B cell (primary cell): ENCODE measurements at regions not wholly inside any gene's neighbourhood (a gene's known extent, or its start where the extent isn't known, plus 50 kb on each side); places are given as distances from the start of the nearest gene placed in this dataset.

Source experiments
- ATAC-seq: fragments of 200-7000 bp; cut with Tn5 transposase; one replicate; pipeline ENCODE4 v1.10.0; 2021; ENCODE audit warnings: low read depth, mild to moderate bottlenecking, moderate number of reproducible peaks, moderate library complexity
- CTCF ChIA-PET: fragments of 350-600 bp; sonication (Branson Sonifier 250); formaldehyde crosslinking; loops from one replicate; lab custom pipeline; 2021; ENCODE audit warnings: antibody characterized with exemption, inconsistent platforms; lab: Charles Lee
- POLR2A ChIA-PET: fragments of 350-600 bp; sonication (Branson Sonifier 250); formaldehyde crosslinking; loops from one replicate; lab custom pipeline; 2021; ENCODE audit warnings: antibody characterized with exemption; lab: Charles Lee
- DNase-seq: peaks from one replicate; pipeline ENCODE4 v3.0.0; 2013
- H2AFZ ChIP-seq: 2 replicates; pipeline ENCODE4 v1.6.1; 2012; ENCODE audit warnings: mild to moderate bottlenecking, low read depth, low read length; ENCODE audit not compliant: insufficient read depth, poor library complexity, severe bottlenecking
- H3K27ac ChIP-seq, 2 donors: 1 replicate in 1 of 2; 2 replicates in 1 of 2; pipeline ENCODE4 v1.5.1; 2012 to 2013; ENCODE audit warnings: low read length in 2 of 2, mild to moderate bottlenecking in 2 of 2, moderate library complexity in 1 of 2
- H3K27me3 ChIP-seq, 4 experiments: fragments of 200-600 bp in 1 of 4; sonication (generic) in 1 of 4; replicated peaks in 1 of 4; 1 replicate in 2 of 4; 2 replicates in 2 of 4; pipeline versions ENCODE4 v1.6.1 to v1.7.0; 2013 to 2016; ENCODE audit warnings: low read length in 3 of 4, mild to moderate bottlenecking in 2 of 4, mixed read lengths in 1 of 4, moderate library complexity in 1 of 4; ENCODE audit not compliant: insufficient read depth in 4 of 4, control insufficient read depth in 3 of 4; ENCODE audit errors: control extremely low read depth in 1 of 4
- H3K36me3 ChIP-seq, 2 experiments: replicated peaks in 1 of 2; 1 replicate in 1 of 2; 2 replicates in 1 of 2; pipeline versions ENCODE4 v1.6.1 to v1.7.1; 2013; ENCODE audit warnings: low read length in 1 of 2; ENCODE audit not compliant: insufficient read depth in 2 of 2, control insufficient read depth in 1 of 2; ENCODE audit errors: control extremely low read depth in 1 of 2, extremely low read depth in 1 of 2
- H3K4me1 ChIP-seq, 2 donors: fragments of 200-600 bp in 1 of 2; sonication (generic) in 1 of 2; 1 replicate in 1 of 2; 2 replicates in 1 of 2; pipeline versions ENCODE4 v1.5.1 to v1.6.1; 2013 to 2017; ENCODE audit warnings: low read length in 2 of 2; ENCODE audit not compliant: control insufficient read depth in 2 of 2, insufficient read depth in 2 of 2
- H3K4me2 ChIP-seq: replicated peaks from 2 replicates; pipeline ENCODE3; 2012; ENCODE audit warnings: mild to moderate bottlenecking, low read depth, low read length; ENCODE audit not compliant: poor library complexity, severe bottlenecking
- H3K4me3 ChIP-seq, 5 experiments: fragments of 200-600 bp in 1 of 5; sonication (generic) in 1 of 5; 1 replicate in 3 of 5; 2 replicates in 2 of 5; pipeline versions ENCODE4 v1.5.1 to v1.7.0; 2011 to 2016; ENCODE audit warnings: low read length in 4 of 5, mild to moderate bottlenecking in 4 of 5, low read depth in 2 of 5, control low read depth in 1 of 5, moderate library complexity in 1 of 5; ENCODE audit not compliant: insufficient read depth in 1 of 5; ENCODE audit errors: control extremely low read depth in 1 of 5, extremely low read depth in 1 of 5
- H3K79me2 ChIP-seq: fragments of 200-600 bp; sonication (generic); one replicate; pipeline ENCODE4 v1.6.0; 2016; ENCODE audit warnings: low read length; ENCODE audit not compliant: control insufficient read depth, insufficient read depth
- H3K9ac ChIP-seq: fragments of 200-600 bp; sonication (generic); 2 replicates; pipeline ENCODE4 v1.6.1; 2017; ENCODE audit warnings: mild to moderate bottlenecking, low read length, moderate library complexity
- H3K9me3 ChIP-seq, 3 donors: one replicate each; pipeline versions ENCODE4 v1.6.1 to v1.7.1; 2013; ENCODE audit warnings: low read length in 2 of 3; ENCODE audit not compliant: control insufficient read depth in 2 of 3, insufficient read depth in 1 of 3; ENCODE audit errors: control extremely low read depth in 1 of 3
- H4K20me1 ChIP-seq: 2 replicates; pipeline ENCODE4 v1.6.0; 2012; ENCODE audit warnings: mild to moderate bottlenecking, low read length; ENCODE audit not compliant: insufficient read depth, control insufficient read depth, poor library complexity, severe bottlenecking
- H3K27ac Mint-ChIP-seq: one replicate; pipeline ENCODE4 v1.8.0; 2021; ENCODE audit warnings: mixed read lengths
- H3K27me3 Mint-ChIP-seq: one replicate; pipeline ENCODE4 v1.8.0; 2021; ENCODE audit warnings: mixed read lengths
- H3K4me1 Mint-ChIP-seq: one replicate; pipeline ENCODE4 v1.8.0; 2021; ENCODE audit warnings: mixed read lengths
- H3K4me3 Mint-ChIP-seq: one replicate; pipeline ENCODE4 v1.8.0; 2021; ENCODE audit warnings: mixed read lengths
- H3K9me3 Mint-ChIP-seq: one replicate; pipeline ENCODE4 v1.8.0; 2022; ENCODE audit warnings: mixed read lengths; ENCODE audit not compliant: insufficient read depth
- EZH2 ChIP-seq: IDR thresholded peaks from 2 replicates; pipeline ENCODE4 v1.6.1; 2012; ENCODE audit warnings: borderline replicate concordance, low read depth, mild to moderate bottlenecking, moderate library complexity, low read length; ENCODE audit not compliant: insufficient read depth, poor library complexity, severe bottlenecking
- WGBS: methylation state at CpG from one replicate; pipeline ENCODE4 v1.1.5; 2013; ENCODE audit warnings: missing lambda C conversion rate; ENCODE audit not compliant: insufficient coverage; 5-methylcytosine and 5-hydroxymethylcytosine counted together
- intact Hi-C: fragments of 100-400 bp; cut with micrococcal nuclease; formaldehyde crosslinking; loops from one replicate; pipeline ENCODE4 v1.10.0; 2022
- TF ChIP-seq, protein P1 (sequence below): fragments of 200-600 bp; IDR thresholded peaks from one replicate; pipeline ENCODE4 v1.8.0; 2022; ENCODE audit warnings: antibody characterized with exemption, mild to moderate bottlenecking

- peaks cover 40 to 55% of the 10 kb centered on the region in 2 donors for H3K4me1 ChIP-seq
- H3K36me3 ChIP-seq: no peaks in the 10 kb centered on the region
- peak overlapping the region; percentile 29 for H3K9ac ChIP-seq
- peak overlapping the region; percentile 46 for H3K27ac Mint-ChIP-seq
- no peak overlapping the region for H3K27ac ChIP-seq
- ChIA-PET CTCF (interaction anchor here (1.1 kb wide), 1 partner anchor 75 kb away, joined by 3 read pairs; no protein-coding TSS in a partner anchor), POLR2A (no interaction called here)
- peak overlapping the region; percentile 45 for H2AFZ ChIP-seq
- no peaks in the 10 kb centered on the region for H3K9me3 Mint-ChIP-seq
- DNase-seq: peak; percentile 57
- peaks cover 0 to 11% (median 7%) of the 10 kb centered on the region in 3 donors for H3K9me3 ChIP-seq
- H4K20me1 ChIP-seq: no peaks in the 10 kb centered on the region
- ATAC-seq: peak; percentile 85
- no peak for TF ChIP-seq EZH2
- TF ChIP-seq, protein P1, sequence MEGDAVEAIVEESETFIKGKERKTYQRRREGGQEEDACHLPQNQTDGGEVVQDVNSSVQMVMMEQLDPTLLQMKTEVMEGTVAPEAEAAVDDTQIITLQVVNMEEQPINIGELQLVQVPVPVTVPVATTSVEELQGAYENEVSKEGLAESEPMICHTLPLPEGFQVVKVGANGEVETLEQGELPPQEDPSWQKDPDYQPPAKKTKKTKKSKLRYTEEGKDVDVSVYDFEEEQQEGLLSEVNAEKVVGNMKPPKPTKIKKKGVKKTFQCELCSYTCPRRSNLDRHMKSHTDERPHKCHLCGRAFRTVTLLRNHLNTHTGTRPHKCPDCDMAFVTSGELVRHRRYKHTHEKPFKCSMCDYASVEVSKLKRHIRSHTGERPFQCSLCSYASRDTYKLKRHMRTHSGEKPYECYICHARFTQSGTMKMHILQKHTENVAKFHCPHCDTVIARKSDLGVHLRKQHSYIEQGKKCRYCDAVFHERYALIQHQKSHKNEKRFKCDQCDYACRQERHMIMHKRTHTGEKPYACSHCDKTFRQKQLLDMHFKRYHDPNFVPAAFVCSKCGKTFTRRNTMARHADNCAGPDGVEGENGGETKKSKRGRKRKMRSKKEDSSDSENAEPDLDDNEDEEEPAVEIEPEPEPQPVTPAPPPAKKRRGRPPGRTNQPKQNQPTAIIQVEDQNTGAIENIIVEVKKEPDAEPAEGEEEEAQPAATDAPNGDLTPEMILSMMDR: no peak
- H3K4me3 Mint-ChIP-seq: peak overlapping the region; percentile 71
- peak overlapping the region in 3 of 5 experiments; percentile 8 to 35 (median 20) for H3K4me3 ChIP-seq
- no peaks in the 10 kb centered on the region for H3K27me3 ChIP-seq
- no peaks in the 10 kb centered on the region for H3K27me3 Mint-ChIP-seq
- WGBS: 5% methylated on average over 6 of the region's 8 CpGs
- intact Hi-C loops: loop anchor here (10.0 kb wide), 1 partner anchor 74 kb away; no protein-coding TSS in a partner anchor
- no peaks in the 10 kb centered on the region for H3K79me2 ChIP-seq
- peak overlapping the region; percentile 68 for H3K4me2 ChIP-seq
- H3K4me1 Mint-ChIP-seq: peaks cover 53% of the 10 kb centered on the region
Measured at GRCh38 chr9:89740722-89741121, 135.9 kb downstream of the GADD45G start.

- ChIA-PET CTCF (interaction anchor here (1.2 kb wide), 1 partner anchor 140 kb away, joined by 4 read pairs; no protein-coding TSS in a partner anchor), POLR2A (no interaction called here)
- DNase-seq (no peak), ATAC-seq (no peak)
- H2AFZ ChIP-seq: peak overlapping the region; percentile 70
- H3K4me3 ChIP-seq: no peak overlapping the region
- 50% methylated on average over 1 of the region's 6 CpGs for WGBS
- intact Hi-C loops: loop anchor here (10.0 kb wide), 1 partner anchor 72 kb away; no protein-coding TSS in a partner anchor
- no peaks in the 10 kb centered on the region for H3K79me2 ChIP-seq
- Mint-ChIP-seq H3K27ac (no peak overlapping the region), H3K27me3 (no peaks in the 10 kb centered on the region), H3K4me1 (peaks cover 53% of the 10 kb centered on the region), H3K4me3 (no peak overlapping the region), H3K9me3 (no peaks in the 10 kb centered on the region)
- H3K4me1 ChIP-seq: peaks cover 40 to 55% of the 10 kb centered on the region in 2 donors
- H3K36me3 ChIP-seq: no peaks in the 10 kb centered on the region
- TF ChIP-seq, protein P1: no peak
- H3K27me3 ChIP-seq: no peaks in the 10 kb centered on the region
- peaks cover 0 to 11% (median 7%) of the 10 kb centered on the region in 3 donors for H3K9me3 ChIP-seq
- no peaks in the 10 kb centered on the region for H4K20me1 ChIP-seq
- no peak overlapping the region for H3K9ac ChIP-seq
- H3K27ac ChIP-seq: peak overlapping the region; percentile 33 to 62
- peak overlapping the region; percentile 60 for H3K4me2 ChIP-seq
Measured at GRCh38 chr9:89742660-89743059, 137.8 kb downstream of the GADD45G start.
